ENCODE measurements at regions not wholly inside any gene's neighbourhood (a gene's known extent, or its start where the extent isn't known, plus 50 kb on each side); places are given as distances from the start of the nearest gene placed in this dataset.
"Not testable (repeated sequence)": the region's sequence is repeated elsewhere in the genome, so short reads cannot be mapped to it uniquely, and the experiment has no call there.

DNA sequence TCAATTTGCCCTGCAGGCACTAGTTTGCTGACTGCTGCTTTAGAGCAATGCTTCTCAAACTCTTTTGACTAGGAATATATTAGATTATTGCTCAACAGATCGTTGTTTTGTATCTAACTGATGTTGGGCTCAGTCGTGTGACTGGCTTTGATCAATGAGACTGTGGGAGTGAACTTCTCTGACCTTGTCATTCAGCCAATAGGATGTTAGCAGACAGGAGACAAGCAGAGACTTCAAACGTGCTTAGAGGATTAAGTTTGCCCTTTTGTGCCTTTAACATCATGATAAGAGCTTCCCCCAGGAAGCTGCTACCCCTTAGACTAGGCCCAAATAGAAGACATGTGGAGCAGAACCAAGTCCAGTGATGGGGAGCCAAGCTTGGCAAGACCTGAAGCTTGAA lies 76.7 kb upstream of the ELK3 start:
- no peaks in the 10 kb centered on the region for H3K9me3 ChIP-seq (ENCODE audit: control insufficient read depth in 4 of 4, insufficient read depth in 3 of 4, low read length in 3 of 4)
- no peak overlapping the region for H3K9ac ChIP-seq (ENCODE audit: insufficient read depth in 1 of 2, low read length in 2 of 2)
- WGBS, 2 donors, result 33 to 41% methylated on average over 3 of the region's 3 CpGs
- H3K36me3 ChIP-seq (ENCODE audit: control insufficient read depth in 4 of 4, insufficient read depth in 4 of 4, low read length in 4 of 4), result no peaks in the 10 kb centered on the region
- H3K4me1 ChIP-seq (ENCODE audit: control insufficient read depth in 5 of 5, insufficient read depth in 5 of 5, low read length in 5 of 5), result peaks cover 0 to 30% (median 9%) of the 10 kb centered on the region in 5 donors
- no peak overlapping the region for H3K4me3 ChIP-seq
- ATAC-seq (ENCODE audit: insufficient read depth, low FRiP score), result no peak
- no peak overlapping the region for H3K27ac ChIP-seq (ENCODE audit: low read depth in 1 of 2, low read length in 1 of 2)
- peak; percentile 36 to 81 (median 65) for DNase-seq
- no peaks in the 10 kb centered on the region for H3K27me3 ChIP-seq (ENCODE audit: control insufficient read depth in 3 of 3, insufficient read depth in 3 of 3, low read length in 2 of 3)
- TF ChIP-seq, protein P1, sequence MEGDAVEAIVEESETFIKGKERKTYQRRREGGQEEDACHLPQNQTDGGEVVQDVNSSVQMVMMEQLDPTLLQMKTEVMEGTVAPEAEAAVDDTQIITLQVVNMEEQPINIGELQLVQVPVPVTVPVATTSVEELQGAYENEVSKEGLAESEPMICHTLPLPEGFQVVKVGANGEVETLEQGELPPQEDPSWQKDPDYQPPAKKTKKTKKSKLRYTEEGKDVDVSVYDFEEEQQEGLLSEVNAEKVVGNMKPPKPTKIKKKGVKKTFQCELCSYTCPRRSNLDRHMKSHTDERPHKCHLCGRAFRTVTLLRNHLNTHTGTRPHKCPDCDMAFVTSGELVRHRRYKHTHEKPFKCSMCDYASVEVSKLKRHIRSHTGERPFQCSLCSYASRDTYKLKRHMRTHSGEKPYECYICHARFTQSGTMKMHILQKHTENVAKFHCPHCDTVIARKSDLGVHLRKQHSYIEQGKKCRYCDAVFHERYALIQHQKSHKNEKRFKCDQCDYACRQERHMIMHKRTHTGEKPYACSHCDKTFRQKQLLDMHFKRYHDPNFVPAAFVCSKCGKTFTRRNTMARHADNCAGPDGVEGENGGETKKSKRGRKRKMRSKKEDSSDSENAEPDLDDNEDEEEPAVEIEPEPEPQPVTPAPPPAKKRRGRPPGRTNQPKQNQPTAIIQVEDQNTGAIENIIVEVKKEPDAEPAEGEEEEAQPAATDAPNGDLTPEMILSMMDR (IDR thresholded peaks at IDR 0.05; ENCODE audit: control extremely low read depth, extremely low read depth), result no peak

GRCh38 chr12:96120359-96121100 lies 73.6 kb upstream of the ELK3 start:
- Histone ChIP-seq H3K9ac (ENCODE audit: insufficient read depth in 1 of 2, low read length in 2 of 2) (no peak overlapping the region), H3K9me3 (ENCODE audit: control insufficient read depth in 4 of 4, insufficient read depth in 3 of 4, low read length in 3 of 4) (no peaks in the 10 kb centered on the region), H3K4me1 (ENCODE audit: control insufficient read depth in 5 of 5, insufficient read depth in 5 of 5, low read length in 5 of 5) (peaks cover 0 to 30% (median 0%) of the 10 kb centered on the region in 5 donors), H3K36me3 (ENCODE audit: control insufficient read depth in 4 of 4, insufficient read depth in 4 of 4, low read length in 4 of 4) (no peaks in the 10 kb centered on the region), H3K27me3 (ENCODE audit: control insufficient read depth in 3 of 3, insufficient read depth in 3 of 3, low read length in 2 of 3) (no peaks in the 10 kb centered on the region), H3K27ac (ENCODE audit: low read depth in 1 of 2, low read length in 1 of 2) (peak overlapping the region in 1 of 2 donors; percentile 54), H3K4me3 (no peak overlapping the region)
- TF ChIP-seq, protein P1 (IDR thresholded peaks at IDR 0.05; ENCODE audit: control extremely low read depth, extremely low read depth), result no peak
- ATAC-seq (ENCODE audit: insufficient read depth, low FRiP score) (peak; percentile 53), DNase-seq (peak; percentile 86 to 95 (median 90))
- WGBS, 2 donors, result 43 to 48% methylated on average over 4 of the region's 4 CpGs

DNA sequence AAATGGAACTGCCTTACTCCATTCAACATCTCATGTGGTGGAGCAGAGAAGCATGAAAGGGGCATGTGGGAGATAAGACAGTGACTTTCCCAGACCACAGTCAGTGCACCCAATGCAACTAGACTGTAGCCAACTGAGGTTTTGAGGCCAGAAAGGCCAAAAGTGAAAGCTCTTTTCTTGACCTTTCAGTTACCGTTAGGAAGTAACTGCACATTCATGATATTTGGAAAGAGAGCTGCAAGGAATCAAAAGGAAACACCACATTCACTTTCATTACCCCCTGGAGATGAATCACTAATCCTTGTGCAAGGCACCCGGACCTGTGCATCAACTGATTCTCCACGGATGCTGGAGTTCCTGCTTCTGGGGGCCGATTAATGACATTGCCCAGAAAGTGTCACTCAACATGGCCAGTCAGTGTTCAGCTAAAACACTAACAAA lies 72.9 kb upstream of the ELK3 start:
- ATAC-seq (ENCODE audit: insufficient read depth, low FRiP score), result no peak
- H3K4me3 ChIP-seq, result no peak overlapping the region
- no peaks in the 10 kb centered on the region for H3K36me3 ChIP-seq (ENCODE audit: control insufficient read depth in 4 of 4, insufficient read depth in 4 of 4, low read length in 4 of 4)
- peaks cover 0 to 30% (median 0%) of the 10 kb centered on the region in 5 donors for H3K4me1 ChIP-seq (ENCODE audit: control insufficient read depth in 5 of 5, insufficient read depth in 5 of 5, low read length in 5 of 5)
- DNase-seq, result no peak
- no peaks in the 10 kb centered on the region for H3K9me3 ChIP-seq (ENCODE audit: control insufficient read depth in 4 of 4, insufficient read depth in 3 of 4, low read length in 3 of 4)
- no peak overlapping the region for H3K9ac ChIP-seq (ENCODE audit: insufficient read depth in 1 of 2, low read length in 2 of 2)
- TF ChIP-seq, protein P1 (IDR thresholded peaks at IDR 0.05; ENCODE audit: control extremely low read depth, extremely low read depth), result no peak
- H3K27me3 ChIP-seq (ENCODE audit: control insufficient read depth in 3 of 3, insufficient read depth in 3 of 3, low read length in 2 of 3), result no peaks in the 10 kb centered on the region
- 14 to 41% methylated on average over 4 of the region's 4 CpGs for WGBS, 2 donors
- peak overlapping the region in 1 of 2 donors; percentile 54 for H3K27ac ChIP-seq (ENCODE audit: low read depth in 1 of 2, low read length in 1 of 2)

DNA sequence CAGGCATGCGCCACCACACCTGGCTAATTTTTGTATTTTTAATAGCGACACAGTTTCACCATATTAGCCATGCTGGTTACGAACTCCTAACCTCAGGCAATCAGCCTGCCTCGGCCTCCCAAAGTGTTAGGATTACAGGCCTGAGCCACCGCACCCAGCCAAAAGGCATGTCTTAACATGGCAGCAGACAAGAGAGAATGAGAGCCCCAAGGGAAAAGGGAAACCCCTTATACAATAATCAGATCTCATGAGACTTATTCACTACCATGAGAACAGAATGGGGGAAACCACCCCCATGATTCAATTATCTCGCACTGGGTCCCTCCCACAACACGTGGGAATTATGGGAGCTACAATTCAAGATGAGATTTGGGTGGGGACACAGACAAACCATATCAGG lies 65.9 kb upstream of the ELK3 start:
- H3K4me3 ChIP-seq; H3K27ac ChIP-seq (ENCODE audit: low read depth in 1 of 2, low read length in 1 of 2); H3K27me3 ChIP-seq (ENCODE audit: control insufficient read depth in 3 of 3, insufficient read depth in 3 of 3, low read length in 2 of 3); H3K9ac ChIP-seq (ENCODE audit: insufficient read depth in 1 of 2, low read length in 2 of 2); H3K36me3 ChIP-seq (ENCODE audit: control insufficient read depth in 4 of 4, insufficient read depth in 4 of 4, low read length in 4 of 4); H3K9me3 ChIP-seq (ENCODE audit: control insufficient read depth in 4 of 4, insufficient read depth in 3 of 4, low read length in 3 of 4); ATAC-seq (ENCODE audit: insufficient read depth, low FRiP score); DNase-seq; H3K4me1 ChIP-seq (ENCODE audit: control insufficient read depth in 5 of 5, insufficient read depth in 5 of 5, low read length in 5 of 5): not testable (repeated sequence)
- WGBS, 2 donors, result 96 to 97% methylated on average over 7 of the region's 7 CpGs
